Stimulated activated CD4-positive, alpha-beta T cell treated with anti-CD3 and anti-CD28 coated beads, Interleukin-15, amount 100 ng/mL, for 24 hours (primary cell): ENCODE measurements at regions not wholly inside any gene's neighbourhood (a gene's known extent, or its start where the extent isn't known, plus 50 kb on each side); places are given as distances from the start of the nearest gene placed in this dataset.
A peak's percentile ranks its signal among the peaks of the same experiment; 100 is the strongest.
"Not testable (repeated sequence)": the region's sequence is repeated elsewhere in the genome, so short reads cannot be mapped to it uniquely, and the experiment has no call there.

ENCODE experiments used
- DNase-seq: peaks from one replicate; pipeline ENCODE4 v3.0.0-alpha.2; 2020

DNA sequence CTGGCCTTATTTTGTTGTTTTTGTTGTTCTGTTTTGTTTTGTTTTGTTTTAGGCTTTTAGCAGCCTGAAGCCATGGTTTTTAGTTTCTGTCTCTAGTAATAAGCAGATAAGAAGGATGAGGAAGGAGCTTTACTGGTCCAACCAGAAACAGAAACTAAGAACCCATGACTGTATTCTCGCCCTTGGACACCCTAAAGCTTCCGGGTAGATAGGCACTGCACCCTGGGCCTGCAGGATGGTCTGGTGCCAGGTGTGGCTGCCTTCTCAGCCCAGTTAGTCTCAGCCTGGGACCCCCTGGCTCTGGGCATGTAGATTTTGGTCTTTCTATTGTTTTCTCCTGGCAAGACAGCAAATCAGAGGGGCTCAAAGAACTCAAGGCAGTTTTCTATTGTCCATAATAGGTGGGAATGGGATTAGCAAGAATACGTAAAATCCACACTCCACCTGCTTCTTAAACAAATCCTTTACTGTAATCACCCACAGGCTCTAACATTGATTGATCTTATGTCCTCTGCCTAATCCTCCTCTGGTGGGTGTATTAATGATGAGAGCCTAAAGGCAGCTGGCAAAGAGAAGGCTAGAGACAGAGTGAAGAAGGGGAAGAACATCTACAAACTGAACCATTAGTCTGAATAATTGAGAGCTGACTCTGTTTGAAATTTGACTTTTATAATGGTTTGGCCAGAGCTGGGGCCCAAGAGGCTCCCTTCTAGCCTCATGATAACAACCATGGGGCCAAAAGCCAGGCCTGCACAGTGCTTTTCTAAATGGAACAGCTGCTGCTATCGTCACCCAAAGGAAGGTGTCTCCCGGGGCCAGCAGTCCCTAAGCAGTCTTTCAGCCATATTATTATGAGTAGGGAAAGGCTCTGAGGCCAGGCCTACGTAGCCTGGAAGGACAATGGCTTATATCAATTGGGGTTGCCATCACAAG, 106.8 kb upstream of the ATP1A1 start:
- DNase-seq: no peak

DNA sequence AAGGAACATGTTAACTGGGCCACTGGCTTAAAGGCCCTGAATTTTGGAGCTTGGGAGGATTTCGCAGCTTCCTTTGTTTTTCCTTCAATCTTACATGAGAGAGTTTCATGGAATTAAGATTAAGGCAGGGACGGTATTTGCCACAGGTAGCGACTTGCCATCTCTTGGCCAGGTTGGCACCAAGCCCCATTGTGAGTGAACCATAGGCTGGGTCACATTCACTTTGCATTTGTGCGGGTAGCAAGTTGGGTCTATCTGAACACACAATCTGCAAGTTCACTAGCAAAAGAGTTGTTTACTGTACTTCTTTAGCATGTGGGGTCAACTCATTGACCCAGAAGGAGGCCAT, 106.2 kb upstream of the ATP1A1 start:
- DNase-seq: no peak

DNA sequence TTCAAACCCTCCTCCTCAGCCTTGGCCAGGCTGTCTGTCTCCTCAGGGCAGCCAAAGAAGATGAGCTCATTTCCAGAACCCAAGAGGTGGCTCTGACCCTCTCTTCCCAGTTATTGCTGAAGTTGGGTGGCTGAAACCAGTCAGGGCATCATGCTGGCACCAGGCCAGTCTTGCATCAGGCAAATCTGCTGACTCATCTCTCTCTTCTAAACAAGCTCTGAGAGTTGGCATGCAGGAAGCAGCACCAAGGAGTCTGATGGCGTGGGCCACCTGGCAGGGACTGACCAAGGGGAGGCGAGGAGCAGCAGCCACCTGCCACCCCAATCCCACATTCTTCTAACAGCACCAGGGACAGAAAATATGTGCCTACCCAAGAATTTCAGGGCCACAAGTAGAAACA, 104.8 kb upstream of the ATP1A1 start:
- DNase-seq: peak; percentile 21

DNA sequence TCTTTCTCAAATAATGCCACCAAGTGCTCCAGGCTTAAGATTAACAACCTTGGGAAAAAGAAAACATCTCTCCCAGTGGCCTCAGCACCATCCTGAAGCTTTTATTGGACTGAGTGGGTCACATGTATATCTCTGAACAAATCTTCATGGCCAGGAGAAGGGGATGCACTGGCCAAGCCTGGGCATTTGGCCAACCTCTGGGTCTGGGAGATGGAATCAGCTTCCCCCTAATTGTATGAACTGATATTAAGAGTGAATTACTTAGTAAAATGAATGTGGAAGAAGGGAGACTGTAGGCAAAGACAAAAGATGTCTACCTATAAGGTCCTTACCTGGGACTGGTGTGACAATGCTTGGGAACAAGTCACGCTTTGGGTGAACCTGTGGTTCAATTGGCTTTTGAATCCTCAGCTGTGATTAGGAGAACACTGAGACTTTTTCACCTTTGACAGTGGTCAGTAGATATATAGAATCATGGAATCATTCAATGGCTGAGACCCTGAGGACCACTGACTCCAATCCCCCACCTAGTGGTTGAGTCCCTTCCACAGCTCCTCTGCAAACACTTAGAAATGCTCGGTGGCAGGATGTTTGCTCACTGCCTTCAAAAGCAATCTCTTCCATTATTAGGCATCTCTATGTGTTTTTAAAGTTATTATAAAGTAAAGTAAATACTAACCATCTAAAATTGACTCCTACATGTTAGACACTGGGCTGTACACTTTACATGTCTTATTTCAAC, 102.6 kb upstream of the ATP1A1 start:
- no peak for DNase-seq

DNA sequence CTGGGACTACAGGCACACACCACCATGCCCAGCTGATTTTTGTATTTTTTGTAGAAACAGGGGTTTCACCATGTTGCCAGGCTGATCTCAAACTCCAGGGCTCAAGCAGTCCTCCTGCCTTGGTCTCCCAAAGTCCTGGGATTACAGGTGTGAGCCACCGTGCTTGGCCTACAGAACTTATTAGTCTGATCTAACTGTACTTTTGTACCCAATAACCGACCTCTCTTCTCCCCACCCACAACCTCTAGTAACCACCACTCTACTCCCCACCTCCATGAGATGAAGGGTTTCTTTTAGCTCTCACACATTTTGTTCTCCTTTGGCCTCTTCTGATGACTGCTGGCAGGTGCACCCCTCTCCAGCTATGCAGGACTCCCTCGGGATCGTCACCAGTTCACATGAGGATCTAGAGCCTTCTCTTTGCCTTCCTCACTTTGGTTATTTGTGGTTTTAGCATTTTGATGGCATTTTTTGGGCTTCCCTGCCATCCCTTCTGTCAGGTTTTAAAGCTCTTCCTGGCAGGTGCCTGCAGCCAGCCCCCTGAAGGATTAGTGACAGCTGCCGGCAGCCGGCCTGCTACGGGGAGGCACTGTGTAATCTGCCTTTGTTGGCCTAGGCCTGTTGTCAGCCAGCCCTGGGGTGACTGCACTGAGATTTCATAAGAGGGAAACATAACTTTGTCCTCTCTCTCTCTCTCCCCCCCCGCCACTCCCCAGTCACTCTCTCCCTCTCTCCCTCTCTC, 99.8 kb upstream of the ATP1A1 start:
- no peak for DNase-seq

DNA sequence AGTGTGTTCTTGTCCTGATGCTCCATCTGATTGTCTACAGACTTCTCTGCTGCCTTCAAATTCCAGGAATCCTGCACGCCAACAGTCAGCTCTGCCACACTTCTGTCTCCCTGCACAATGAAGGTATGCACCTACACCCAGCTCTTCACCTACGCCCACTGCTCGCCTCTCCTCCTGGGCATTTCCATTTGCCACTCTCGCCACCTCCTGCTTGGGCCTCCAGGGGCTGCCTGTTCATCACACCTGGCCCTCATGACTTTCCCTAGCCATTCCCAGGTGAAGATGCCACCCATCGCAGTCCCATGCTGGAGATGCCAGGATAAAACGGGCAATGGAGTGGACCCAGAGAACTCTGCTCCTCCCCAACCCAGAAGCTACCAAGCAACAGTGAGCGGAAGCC, 96.5 kb upstream of the ATP1A1 start:
- no peak for DNase-seq

DNA sequence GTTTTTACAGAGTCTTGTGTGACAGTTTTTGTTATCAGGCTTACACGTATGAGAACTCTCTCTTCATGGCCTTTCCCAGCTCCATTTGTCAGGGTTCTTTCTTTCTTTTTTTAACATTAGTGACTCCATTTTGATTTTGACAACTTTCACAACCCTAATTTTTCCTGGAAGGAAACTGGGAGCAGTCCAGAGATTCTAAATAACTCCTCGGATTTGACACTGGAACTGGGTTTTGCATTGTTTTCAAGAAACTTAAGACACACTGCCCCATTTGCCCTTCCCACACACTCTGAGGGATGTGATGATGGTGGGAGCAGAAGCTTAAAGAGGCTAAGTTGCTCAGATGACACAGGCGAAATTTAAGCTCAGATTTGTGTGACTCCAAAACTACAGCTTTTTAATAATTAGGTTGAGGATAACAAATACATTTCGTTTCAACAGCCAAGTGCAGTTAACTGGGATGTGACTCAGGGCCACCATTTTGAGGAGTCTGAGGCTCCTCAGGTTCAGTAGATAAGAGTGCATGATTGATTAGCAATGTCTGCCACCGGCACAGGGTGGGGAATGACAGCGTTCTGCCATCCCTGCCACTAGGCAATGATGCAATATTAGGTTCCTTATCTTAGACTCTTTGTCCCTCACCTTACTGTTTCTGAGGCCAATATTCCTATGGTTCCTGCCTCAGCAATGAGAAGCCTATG, 95.1 kb upstream of the ATP1A1 start:
- no peak for DNase-seq

DNA sequence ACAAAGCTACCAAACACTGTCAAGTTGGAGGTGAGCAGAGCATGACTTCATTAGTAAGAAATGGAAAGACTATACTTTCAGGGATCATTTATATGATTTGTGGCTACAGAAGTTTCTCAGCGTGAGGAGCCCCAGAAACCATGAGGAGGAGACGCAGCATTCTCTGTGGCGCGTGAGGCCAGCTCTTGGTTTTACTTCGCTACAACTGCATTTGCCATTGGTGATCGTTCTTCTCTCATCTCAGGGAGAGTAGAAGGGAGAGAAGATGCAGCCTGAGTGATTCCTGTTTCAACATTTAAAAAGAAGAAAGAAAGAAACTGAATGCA, 94.5 kb upstream of the ATP1A1 start:
- DNase-seq: no peak

DNA sequence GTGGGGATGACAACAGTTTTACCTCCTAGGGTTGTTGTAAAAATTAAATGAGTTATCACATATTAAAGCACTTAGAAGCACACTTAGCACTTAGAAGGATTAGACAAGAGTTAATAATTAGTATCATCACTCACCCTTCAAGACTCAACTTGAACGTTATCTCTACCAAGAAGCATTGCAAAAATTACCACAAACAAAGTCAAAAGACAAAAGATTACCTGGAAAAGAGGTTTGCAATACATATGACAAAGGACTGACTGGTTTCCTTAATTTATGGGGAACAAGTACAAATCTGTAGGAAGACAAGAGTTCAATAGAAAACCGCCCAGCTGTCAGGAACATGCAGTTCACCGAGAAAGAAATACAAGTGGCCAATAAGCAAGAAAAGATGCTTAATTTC, 93.3 kb upstream of the ATP1A1 start:
- DNase-seq: no peak

DNA sequence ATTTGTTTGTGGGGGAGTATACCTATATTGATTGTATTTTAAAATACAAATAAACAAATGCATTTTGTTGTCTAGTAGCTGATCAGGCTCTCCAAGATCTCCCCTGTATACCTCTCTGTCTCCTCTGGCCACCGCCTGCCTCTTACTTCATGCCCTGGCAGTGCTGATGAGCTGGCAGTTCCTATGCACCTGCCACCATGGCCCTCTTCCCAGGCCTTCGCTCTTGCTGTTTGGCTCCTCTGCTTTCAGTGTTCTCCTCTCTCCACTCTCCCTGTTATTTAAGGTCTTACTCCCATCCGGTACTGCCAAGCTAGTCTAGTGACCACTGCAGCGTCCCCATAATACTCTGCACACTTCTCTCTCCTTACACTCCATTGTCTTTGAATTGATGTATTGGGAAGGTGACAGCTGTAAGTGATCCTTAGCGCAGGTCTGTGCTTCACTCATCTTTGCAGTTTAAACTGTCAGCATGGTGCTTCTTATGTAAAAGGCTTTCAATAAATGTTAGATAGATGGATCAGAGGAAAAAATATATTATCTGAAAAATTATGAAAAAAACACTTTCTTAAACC, 88.1 kb upstream of the ATP1A1 start:
- DNase-seq: no peak

DNA sequence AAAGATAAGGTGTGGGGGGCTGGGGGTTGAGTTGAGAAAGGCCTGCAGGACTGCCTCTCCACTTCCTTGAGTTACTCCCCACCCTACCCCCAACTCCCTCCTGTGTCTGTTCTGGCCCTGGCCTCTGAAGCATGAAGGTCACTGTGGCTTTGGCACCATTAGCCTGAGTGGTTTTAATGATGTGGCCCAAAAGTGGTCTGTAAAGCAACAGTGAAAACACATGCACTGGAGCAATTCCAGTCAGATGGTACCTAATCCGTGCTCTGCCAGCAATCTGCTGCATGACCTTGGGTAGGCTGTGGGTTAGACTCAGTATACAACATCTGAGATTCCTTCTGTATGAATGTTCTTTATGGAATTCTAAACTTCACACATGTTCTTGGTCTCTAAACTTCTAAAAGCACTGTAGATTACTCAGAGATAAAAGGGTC, 86.5 kb upstream of the ATP1A1 start:
- DNase-seq: no peak

DNA sequence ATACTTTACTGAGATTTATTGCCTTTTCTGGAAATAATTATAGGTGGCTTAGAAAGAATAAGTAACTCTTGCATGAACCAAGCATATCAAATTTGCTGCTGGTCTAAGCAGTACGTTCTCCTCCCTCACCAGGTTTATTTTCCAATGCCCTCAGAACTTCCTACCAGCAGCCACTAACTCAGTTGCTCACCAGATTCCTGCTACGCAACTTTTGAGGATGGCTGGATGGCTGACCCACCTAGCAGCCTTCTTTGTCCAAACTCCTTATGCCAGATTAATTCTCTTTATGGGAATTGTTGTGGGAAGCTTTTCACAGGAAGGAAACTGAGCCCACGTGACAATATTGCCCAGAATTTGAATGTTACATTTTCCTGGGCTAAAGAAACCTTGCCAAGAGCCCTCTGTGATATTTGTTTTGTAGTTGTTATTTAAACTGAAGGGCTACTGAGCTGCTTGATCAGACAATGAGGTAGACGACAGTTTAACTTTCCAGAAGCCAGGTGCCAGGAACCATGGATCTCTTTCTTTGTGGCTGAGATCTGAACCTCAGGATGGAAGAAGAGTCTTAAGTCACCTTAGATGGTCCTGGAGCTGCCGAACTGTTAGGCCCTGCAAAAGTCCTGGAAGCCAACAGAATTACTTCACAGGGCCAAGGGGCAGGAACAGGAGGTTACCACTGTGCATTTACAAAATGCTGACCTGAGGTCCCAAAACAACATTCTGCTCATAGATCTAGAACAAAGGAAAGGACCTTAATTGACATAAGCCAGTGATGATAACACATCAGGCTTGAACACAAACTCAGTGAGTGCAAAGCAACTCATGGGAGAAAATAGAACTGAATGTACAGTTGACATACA, 85.5 kb upstream of the ATP1A1 start:
- no peak for DNase-seq

DNA sequence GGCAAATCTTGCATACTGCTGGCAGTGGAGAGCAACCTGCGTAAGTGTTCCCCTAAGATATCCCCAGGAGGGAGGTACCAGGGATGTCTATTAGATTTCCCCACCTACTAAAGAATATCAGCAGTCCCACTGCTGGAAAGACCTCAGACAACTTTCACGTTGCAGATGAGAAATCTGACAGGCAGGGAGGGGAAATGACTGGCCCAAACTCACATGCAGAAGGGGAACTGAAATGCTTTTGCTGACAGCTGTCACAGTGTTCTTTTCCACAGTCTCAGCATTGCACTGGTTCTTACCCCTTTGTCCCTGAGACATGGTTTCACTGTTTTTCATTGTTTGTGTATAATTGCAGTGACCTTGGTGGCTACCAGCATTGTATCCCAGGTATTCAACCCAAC, 84.8 kb upstream of the ATP1A1 start:
- DNase-seq: no peak

DNA sequence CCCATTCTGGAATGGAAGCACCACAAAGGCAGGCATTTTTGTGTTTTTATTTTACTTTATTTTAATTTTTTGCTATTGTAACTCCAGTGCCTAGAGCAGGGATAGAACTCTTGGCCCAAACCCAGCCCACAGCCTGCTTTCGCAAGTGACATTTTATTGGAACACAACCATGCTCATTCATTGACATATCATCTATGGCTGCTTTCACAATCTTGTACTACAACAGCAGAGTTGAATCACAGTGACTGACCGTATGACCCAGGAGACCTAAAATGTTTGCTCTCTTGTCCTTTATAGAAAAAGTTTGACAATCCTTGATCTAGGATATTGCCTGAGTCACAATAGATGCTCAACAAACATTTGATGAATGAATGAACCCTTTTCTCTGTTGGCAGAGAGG, 83.9 kb upstream of the ATP1A1 start:
- no peak for DNase-seq

DNA sequence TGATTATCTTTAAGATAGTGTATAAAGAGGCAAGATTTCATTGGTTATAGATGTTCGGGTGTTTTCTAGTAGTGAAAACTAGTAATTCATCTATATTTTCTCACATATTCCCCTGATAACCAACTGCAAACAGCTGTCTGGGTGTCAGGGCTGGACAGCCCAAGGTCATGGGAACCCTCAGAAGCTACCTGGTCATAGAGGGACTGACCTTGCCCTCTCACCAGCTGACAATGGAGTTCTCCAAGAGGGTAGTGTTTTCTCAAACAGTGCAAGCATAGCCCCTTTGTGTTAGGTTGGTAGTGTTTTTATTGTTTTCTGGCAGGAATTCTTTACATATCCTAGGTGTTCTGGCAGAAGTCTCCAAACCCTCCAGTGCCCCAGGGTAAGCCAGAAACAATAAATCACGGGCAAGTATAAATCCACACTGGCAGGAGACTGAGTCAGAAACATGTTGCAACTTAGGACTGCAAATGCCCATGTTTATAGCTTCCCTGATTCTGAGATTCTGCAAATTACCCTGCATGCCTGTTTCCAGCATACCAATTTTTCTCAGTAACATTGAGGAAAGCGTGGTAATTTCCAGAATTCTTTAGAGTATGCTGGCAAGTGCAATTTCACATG, 82.8 kb upstream of the ATP1A1 start:
- no peak for DNase-seq

DNA sequence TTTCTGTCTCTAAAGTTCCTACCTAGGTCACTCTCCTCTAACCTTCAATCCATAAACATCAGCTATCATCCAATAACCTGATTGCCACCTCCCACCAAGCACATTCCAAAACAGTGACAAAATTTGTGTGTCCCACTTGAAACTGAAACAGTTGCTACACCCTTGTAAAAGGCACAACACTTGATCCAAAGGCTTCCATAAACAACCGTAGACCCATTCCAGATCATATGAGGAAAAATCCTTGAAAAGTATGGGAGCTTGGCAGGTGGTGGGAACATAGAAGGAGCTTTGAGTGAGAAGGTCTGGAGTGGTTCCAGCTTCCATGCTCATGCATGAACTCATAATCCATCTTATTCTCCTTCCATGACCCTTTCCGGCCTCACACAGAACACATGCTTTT, 82.0 kb upstream of the ATP1A1 start:
- DNase-seq: no peak

DNA sequence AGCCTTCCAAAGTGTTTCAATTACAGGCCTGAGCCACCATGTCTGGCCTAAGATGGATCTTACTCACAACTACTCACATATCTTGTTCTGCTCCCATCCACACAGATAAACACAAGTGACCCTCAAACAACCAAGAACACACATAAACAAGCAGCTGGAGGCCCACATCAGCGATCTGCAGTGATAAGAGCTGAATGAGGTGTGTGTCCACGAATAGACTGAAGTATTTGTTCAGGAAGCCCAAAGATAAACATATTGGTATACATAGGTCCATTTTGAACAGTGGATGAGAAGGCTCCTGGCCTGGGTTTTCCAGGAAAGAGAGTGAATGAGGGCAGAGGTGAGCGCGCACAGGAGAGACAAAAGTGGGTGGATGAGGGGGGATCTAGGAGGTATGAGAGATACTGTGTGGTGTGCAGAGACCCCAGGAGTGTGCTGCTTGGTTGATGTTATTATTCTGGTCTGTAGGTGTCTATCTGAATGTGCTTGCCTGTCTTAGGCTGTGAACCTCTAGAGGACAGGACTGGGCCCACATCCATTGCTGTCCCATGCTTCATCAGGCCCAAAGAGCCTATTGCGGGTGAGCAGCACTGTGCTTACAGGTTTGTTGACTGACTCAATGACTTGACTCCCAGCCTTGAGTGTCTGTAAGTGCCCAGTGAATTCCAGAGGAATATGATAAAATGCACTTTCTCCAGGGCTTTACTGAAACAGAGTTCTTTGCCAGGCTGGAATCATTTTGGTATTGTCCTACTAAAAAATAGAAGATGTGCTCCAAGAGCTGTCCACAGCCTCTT, 79.9 kb upstream of the ATP1A1 start:
- DNase-seq: no peak

DNA sequence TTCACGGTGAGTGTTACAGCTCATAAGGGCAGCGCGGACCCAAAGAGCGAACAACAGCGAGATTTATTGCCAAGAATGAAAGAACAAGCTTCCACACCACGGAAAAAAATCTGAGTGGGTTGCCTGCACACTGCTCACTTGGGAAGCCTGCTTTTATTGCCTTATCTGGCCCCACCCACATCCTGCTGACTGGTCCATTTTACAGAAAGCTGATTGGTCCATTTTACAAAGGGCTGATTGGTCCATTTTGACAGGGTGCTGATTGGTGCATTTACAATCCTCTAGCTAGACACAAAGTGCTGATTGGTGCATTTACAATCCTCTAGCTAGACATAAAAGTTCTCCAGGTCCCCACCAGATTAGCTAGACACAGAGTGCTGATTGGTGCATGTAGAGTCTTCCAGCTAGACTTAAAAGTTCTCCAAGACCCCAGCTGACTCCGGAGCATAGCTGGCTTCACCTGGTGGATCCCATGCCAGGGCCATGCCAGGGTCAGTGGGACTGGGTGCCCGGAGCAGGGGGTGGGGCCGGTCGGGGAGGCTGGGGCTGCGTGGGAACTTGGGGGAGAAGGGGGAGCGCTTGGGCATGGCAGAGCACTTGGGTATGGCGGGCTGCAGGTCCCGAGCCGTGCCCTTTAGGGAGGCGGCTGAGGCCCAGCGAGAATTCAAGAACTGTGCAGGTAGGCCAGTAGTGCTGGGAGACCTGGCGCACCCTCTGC, 75.4 kb upstream of the ATP1A1 start:
- no peak for DNase-seq

DNA sequence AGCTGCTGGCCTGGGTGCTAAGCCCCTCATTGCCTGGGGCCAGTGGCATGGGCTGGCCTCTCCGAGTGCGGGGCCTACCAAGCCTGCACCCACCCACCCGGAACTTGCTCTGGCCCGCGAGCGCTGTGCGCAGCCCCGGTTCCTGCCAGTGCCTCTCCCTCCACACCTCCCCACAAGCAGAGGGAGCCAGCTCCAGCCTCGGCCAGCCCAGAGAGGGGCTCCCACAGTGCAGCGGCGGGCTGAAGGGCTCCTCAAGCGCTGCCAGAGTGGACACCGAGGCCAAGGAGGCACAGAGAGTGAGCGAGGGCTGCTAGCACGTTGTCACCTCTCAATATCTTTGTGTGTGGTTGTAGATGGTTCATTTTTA, 74.8 kb upstream of the ATP1A1 start:
- not testable (repeated sequence) for DNase-seq

DNA sequence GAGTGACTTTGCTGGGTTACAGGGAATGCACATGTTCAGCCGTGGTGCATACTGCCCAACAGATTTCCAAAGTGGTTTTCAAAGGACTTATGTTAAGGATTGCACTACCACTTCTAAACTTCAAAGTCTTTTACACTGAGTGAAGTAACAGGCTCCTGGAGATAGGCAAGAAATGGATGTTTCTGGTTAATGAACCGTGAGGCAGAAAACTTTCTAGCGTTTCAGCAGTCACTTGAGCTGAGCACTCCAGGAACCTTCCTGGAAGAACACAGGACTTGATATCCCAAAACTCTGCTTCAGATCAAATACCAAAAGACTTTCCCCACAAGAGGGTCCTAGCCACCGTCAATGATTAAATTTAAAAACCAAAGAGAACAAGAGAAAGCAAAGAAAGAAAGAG, 74.3 kb upstream of the ATP1A1 start:
- no peak for DNase-seq
